ENCODE measurements at regions not wholly inside any gene's neighbourhood (a gene's known extent, or its start where the extent isn't known, plus 50 kb on each side); places are given as distances from the start of the nearest gene placed in this dataset.

- Mint-ChIP-seq H3K9me3 (peaks cover 0 to 10% (median 0%) of the 10 kb centered on the region in 11 donors), H3K27me3 (peaks cover 0 to 19% (median 12%) of the 10 kb centered on the region in 5 donors), H3K4me1 (peaks cover 0 to 2% (median 0%) of the 10 kb centered on the region in 7 donors), H3K36me3 (peaks cover 0 to 5% (median 0%) of the 10 kb centered on the region in 5 donors), H3K4me3 (no peak overlapping the region), H3K27ac (no peak overlapping the region)
- no peak overlapping the region for H3K27ac ChIP-seq (ENCODE audit: low read depth, low read length)
- ChIA-PET POLR2A (no interaction called here), CTCF (no interaction called here)
- H3K9me3 ChIP-seq (ENCODE audit: control insufficient read depth in 2 of 3, low read length in 3 of 3), result no peaks in the 10 kb centered on the region
- intact Hi-C loops (cut with micrococcal nuclease), result no loop called here
- H3K4me1 ChIP-seq (ENCODE audit: control insufficient read depth in 2 of 2, insufficient read depth in 2 of 2, low read length in 2 of 2), result no peaks in the 10 kb centered on the region
- ATAC-seq, result no peak
- H3K36me3 ChIP-seq (ENCODE audit: control insufficient read depth in 2 of 3, insufficient read depth in 3 of 3, low read length in 3 of 3), result no peaks in the 10 kb centered on the region
- DNase-seq, result no peak
- H3K27me3 ChIP-seq (ENCODE audit: control insufficient read depth in 2 of 2, insufficient read depth in 2 of 2, low read length in 2 of 2), result peaks cover 0 to 2% of the 10 kb centered on the region in 2 donors
- no peak overlapping the region for H3K4me3 ChIP-seq (ENCODE audit: low read length)
Measured at GRCh38 chr10:33884604-33885003, 550.1 kb upstream of the NRP1 start.

DNA sequence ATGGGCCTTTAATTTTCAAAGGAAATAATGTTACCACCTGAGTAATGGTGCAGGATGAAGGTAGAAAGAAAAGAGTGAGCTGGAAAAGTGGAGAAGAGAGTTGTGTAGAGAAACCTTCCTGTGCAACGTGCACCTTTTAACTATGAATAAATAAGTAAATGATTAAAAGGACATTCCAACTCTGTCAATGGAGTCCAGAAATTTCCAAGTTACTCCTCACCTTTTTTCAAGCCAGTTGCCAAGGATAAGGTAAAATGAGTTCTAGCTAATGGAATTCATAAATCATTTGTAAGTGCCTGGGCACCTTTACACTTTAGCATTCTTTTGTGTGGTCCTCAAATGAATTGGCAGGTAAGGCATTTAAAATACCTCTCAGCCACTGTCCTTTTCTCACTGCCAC lies 549.4 kb upstream of the NRP1 start:
- Histone ChIP-seq H3K27me3 (ENCODE audit: control insufficient read depth in 2 of 2, insufficient read depth in 2 of 2, low read length in 2 of 2) (peaks cover 0 to 2% of the 10 kb centered on the region in 2 donors), H3K27ac (ENCODE audit: low read depth, low read length) (no peak overlapping the region), H3K9me3 (ENCODE audit: control insufficient read depth in 2 of 3, low read length in 3 of 3) (no peaks in the 10 kb centered on the region), H3K36me3 (ENCODE audit: control insufficient read depth in 2 of 3, insufficient read depth in 3 of 3, low read length in 3 of 3) (no peaks in the 10 kb centered on the region), H3K4me1 (ENCODE audit: control insufficient read depth in 2 of 2, insufficient read depth in 2 of 2, low read length in 2 of 2) (no peaks in the 10 kb centered on the region), H3K4me3 (ENCODE audit: low read length) (no peak overlapping the region)
- Mint-ChIP-seq H3K4me1 (peaks cover 0 to 2% (median 0%) of the 10 kb centered on the region in 7 donors), H3K36me3 (peaks cover 0 to 5% (median 0%) of the 10 kb centered on the region in 5 donors), H3K27ac (no peak overlapping the region), H3K9me3 (peaks cover 0 to 10% (median 0%) of the 10 kb centered on the region in 11 donors), H3K27me3 (peaks cover 0 to 19% (median 8%) of the 10 kb centered on the region in 5 donors), H3K4me3 (no peak overlapping the region)
- intact Hi-C loops (cut with micrococcal nuclease), result no loop called here
- DNase-seq (no peak), ATAC-seq (no peak)
- POLR2A ChIA-PET, result no interaction called here
- CTCF ChIA-PET, result no interaction called here

DNA sequence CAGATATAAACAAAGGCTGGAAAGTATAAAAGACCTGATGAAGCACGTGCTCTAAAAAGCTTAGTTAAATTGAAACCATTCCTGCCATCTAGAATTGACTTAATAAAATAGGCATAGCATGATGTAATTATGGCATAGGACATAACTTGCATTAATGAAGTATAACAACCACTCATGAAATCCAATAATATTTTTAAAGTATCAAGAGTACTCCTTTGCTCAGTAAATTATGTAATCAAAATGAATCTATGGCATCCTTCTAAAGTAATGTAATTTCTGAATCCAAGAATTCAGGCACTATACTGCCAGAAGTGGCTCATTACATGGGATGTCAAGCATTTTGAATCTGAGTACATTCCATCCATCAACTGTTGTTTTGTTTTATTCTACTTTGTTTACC lies 548.5 kb upstream of the NRP1 start:
- Histone ChIP-seq H3K9me3 (ENCODE audit: control insufficient read depth in 2 of 3, low read length in 3 of 3) (no peaks in the 10 kb centered on the region), H3K36me3 (ENCODE audit: control insufficient read depth in 2 of 3, insufficient read depth in 3 of 3, low read length in 3 of 3) (no peaks in the 10 kb centered on the region), H3K27ac (ENCODE audit: low read depth, low read length) (no peak overlapping the region), H3K4me3 (ENCODE audit: low read length) (no peak overlapping the region), H3K4me1 (ENCODE audit: control insufficient read depth in 2 of 2, insufficient read depth in 2 of 2, low read length in 2 of 2) (no peaks in the 10 kb centered on the region), H3K27me3 (ENCODE audit: control insufficient read depth in 2 of 2, insufficient read depth in 2 of 2, low read length in 2 of 2) (peaks cover 0 to 2% of the 10 kb centered on the region in 2 donors)
- Mint-ChIP-seq H3K9me3 (peaks cover 0 to 10% (median 0%) of the 10 kb centered on the region in 11 donors), H3K27ac (no peak overlapping the region), H3K4me3 (no peak overlapping the region), H3K36me3 (peaks cover 0 to 5% (median 0%) of the 10 kb centered on the region in 5 donors), H3K4me1 (peaks cover 0 to 2% (median 0%) of the 10 kb centered on the region in 7 donors), H3K27me3 (peaks cover 0 to 19% (median 8%) of the 10 kb centered on the region in 5 donors)
- ChIA-PET CTCF (no interaction called here), POLR2A (no interaction called here)
- ATAC-seq (no peak), DNase-seq (no peak)
- intact Hi-C loops (cut with micrococcal nuclease), result no loop called here

DNA sequence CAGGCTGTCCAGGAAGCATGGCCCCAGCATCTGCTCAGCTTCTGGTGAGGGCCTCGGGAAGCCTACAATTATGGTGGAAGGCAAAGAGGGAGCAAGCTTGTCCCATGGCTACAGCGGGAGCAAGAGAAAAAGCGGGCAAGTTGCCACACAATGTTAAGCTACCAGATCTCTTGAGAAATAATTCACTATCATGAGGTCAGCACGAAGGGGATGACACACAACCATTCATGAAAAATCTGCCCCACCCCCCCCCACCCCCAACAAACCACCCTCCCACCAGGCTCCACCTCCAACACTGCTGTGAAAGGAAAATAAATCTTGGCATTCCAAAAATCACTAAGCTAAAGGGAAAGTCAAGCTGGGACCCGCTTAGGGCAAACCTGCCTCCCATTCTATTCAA lies 545.8 kb upstream of the NRP1 start:
- DNase-seq, result no peak
- Mint-ChIP-seq H3K27ac (no peak overlapping the region), H3K27me3 (peaks cover 0 to 21% (median 14%) of the 10 kb centered on the region in 5 donors), H3K9me3 (peaks cover 0 to 10% (median 0%) of the 10 kb centered on the region in 11 donors), H3K4me3 (no peak overlapping the region), H3K4me1 (peaks cover 0 to 2% (median 0%) of the 10 kb centered on the region in 7 donors), H3K36me3 (peaks cover 0 to 5% (median 0%) of the 10 kb centered on the region in 5 donors)
- H3K9me3 ChIP-seq (ENCODE audit: control insufficient read depth in 2 of 3, low read length in 3 of 3), result no peaks in the 10 kb centered on the region
- H3K4me3 ChIP-seq (ENCODE audit: low read length), result no peak overlapping the region
- intact Hi-C loops (cut with micrococcal nuclease), result no loop called here
- ChIA-PET POLR2A (no interaction called here), CTCF (no interaction called here)
- ATAC-seq, result no peak
- no peaks in the 10 kb centered on the region for H3K4me1 ChIP-seq (ENCODE audit: control insufficient read depth in 2 of 2, insufficient read depth in 2 of 2, low read length in 2 of 2)
- H3K27me3 ChIP-seq (ENCODE audit: control insufficient read depth in 2 of 2, insufficient read depth in 2 of 2, low read length in 2 of 2), result peaks cover 0 to 2% of the 10 kb centered on the region in 2 donors
- no peaks in the 10 kb centered on the region for H3K36me3 ChIP-seq (ENCODE audit: control insufficient read depth in 2 of 3, insufficient read depth in 3 of 3, low read length in 3 of 3)
- H3K27ac ChIP-seq (ENCODE audit: low read depth, low read length), result no peak overlapping the region

GRCh38 chr10:33878238-33878786 lies 543.8 kb upstream of the NRP1 start:
- Histone ChIP-seq H3K36me3 (ENCODE audit: control insufficient read depth in 2 of 3, insufficient read depth in 3 of 3, low read length in 3 of 3) (no peaks in the 10 kb centered on the region), H3K4me3 (ENCODE audit: low read length) (no peak overlapping the region), H3K4me1 (ENCODE audit: control insufficient read depth in 2 of 2, insufficient read depth in 2 of 2, low read length in 2 of 2) (no peaks in the 10 kb centered on the region), H3K27me3 (ENCODE audit: control insufficient read depth in 2 of 2, insufficient read depth in 2 of 2, low read length in 2 of 2) (peaks cover 0 to 2% of the 10 kb centered on the region in 2 donors), H3K27ac (ENCODE audit: low read depth, low read length) (no peak overlapping the region), H3K9me3 (ENCODE audit: control insufficient read depth in 2 of 3, low read length in 3 of 3) (no peaks in the 10 kb centered on the region)
- Mint-ChIP-seq H3K4me3 (no peak overlapping the region), H3K36me3 (peaks cover 0 to 5% (median 0%) of the 10 kb centered on the region in 5 donors), H3K4me1 (peaks cover 0 to 2% (median 0%) of the 10 kb centered on the region in 7 donors), H3K27ac (no peak overlapping the region), H3K27me3 (peaks cover 0 to 24% (median 14%) of the 10 kb centered on the region in 5 donors), H3K9me3 (peaks cover 0 to 10% (median 0%) of the 10 kb centered on the region in 11 donors)
- intact Hi-C loops (cut with micrococcal nuclease), result no loop called here
- DNase-seq (no peak), ATAC-seq (no peak)
- POLR2A ChIA-PET, result no interaction called here
- CTCF ChIA-PET, result no interaction called here

DNA sequence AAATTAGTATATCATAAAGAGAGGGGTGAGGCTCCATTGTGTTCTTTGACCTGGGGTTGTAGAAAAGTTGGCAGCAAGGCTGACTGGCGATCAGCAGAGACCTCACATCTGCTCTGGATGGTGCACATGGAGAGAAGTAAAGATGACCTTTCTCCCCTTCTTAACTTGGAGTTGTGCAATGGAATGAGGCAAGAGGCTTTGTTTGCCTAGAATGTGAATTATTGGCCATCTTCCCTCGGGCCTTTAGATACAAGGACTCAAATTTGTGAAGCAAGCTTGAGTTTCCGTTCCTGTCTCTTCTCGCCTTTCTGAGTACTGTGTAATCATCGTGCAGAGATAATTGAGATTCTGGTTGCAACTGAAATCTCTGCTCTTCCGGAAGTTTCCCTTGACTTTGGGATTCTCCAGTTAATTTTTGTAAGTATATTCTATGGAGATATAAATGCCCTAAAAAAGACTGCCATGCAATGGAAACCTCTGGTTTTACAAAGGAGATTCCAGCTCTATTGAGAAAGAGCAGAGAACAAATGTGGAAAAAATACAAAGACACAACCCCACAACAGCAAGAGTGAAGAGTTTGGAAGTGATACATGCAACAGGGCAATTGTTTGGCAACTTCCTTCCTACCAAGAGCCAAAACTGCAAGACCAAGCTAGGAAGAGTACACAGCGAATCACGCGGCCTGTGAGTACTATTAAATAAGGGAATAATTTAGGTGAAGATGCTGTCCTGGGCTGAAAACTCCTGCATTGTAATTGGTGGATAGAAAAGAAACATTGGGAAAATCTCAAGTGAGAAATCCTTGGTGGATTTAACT lies 542.3 kb upstream of the NRP1 start:
- Mint-ChIP-seq H3K4me3 (no peak overlapping the region), H3K27me3 (peaks cover 0 to 23% (median 16%) of the 10 kb centered on the region in 5 donors), H3K4me1 (peaks cover 0 to 2% (median 0%) of the 10 kb centered on the region in 7 donors), H3K36me3 (peaks cover 0 to 5% (median 0%) of the 10 kb centered on the region in 5 donors), H3K27ac (no peak overlapping the region), H3K9me3 (peaks cover 0 to 8% (median 0%) of the 10 kb centered on the region in 11 donors)
- intact Hi-C loops (cut with micrococcal nuclease), result no loop called here
- ChIA-PET CTCF (no interaction called here), POLR2A (no interaction called here)
- Histone ChIP-seq H3K9me3 (ENCODE audit: control insufficient read depth in 2 of 3, low read length in 3 of 3) (no peaks in the 10 kb centered on the region), H3K27ac (ENCODE audit: low read depth, low read length) (no peak overlapping the region), H3K4me3 (ENCODE audit: low read length) (no peak overlapping the region), H3K4me1 (ENCODE audit: control insufficient read depth in 2 of 2, insufficient read depth in 2 of 2, low read length in 2 of 2) (no peaks in the 10 kb centered on the region), H3K27me3 (ENCODE audit: control insufficient read depth in 2 of 2, insufficient read depth in 2 of 2, low read length in 2 of 2) (peaks cover 0 to 2% of the 10 kb centered on the region in 2 donors), H3K36me3 (ENCODE audit: control insufficient read depth in 2 of 3, insufficient read depth in 3 of 3, low read length in 3 of 3) (no peaks in the 10 kb centered on the region)
- DNase-seq (no peak), ATAC-seq (no peak)

Measured in naive thymus-derived CD4-positive, alpha-beta T cell (primary cell).